Cardiac septum (tissue), 1 donor: ENCODE measurements at regions not wholly inside any gene's neighbourhood (a gene's known extent, or its start where the extent isn't known, plus 50 kb on each side); places are given as distances from the start of the nearest gene placed in this dataset.

Experiments
- DNase-seq: peaks from one replicate; pipeline ENCODE4 v3.0.0-alpha.2; 2020; ENCODE audit warnings: low spot score
- intact Hi-C: fragments of 100-400 bp; cut with DNase I; formaldehyde crosslinking; loops from one replicate; pipeline ENCODE4 v1.14.0; 2022
- donor health status: DM: no; HTN: no; CAD: no.

DNA sequence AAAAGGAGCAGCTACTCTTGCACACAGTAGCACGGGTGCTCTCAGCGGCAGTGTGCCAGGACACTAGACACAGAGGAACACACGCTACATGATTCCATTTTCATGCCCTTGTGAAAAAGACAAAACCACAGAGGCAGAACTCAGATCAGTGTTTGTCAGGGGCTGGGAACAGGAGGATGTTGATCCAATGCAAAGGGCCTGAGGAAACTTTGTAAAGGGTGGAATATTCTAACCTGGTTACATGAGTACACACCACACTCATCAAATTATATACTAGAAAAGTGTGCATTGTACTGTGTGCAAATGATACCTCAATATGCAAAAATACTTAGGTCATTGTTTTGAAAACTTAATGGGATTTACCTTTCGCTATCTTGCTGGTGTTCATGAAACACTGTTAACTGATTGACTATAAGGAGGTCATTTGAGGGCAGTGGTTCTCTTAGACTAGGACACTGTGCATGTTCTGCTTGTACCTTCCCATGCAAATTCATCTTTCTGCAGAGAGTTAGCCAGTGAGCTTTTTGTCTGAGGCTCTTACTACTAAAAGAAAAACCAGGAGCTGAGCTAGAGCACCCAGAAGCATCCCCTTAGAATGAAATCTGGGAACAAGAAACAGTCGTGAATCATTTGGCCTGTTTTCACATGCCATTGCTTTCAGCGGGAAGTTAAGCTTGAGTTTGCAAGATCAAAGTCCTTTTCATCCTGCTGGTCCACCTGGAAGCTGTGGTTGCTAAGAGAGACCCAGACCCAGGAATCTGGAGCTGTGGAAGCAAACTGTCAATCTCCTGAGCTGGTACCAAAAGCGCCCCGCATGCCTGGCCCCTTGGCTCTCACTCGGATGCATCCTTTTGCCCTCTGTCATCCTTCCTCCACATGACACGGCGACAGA, 204.8 kb downstream of the TTLL2 start:
- intact Hi-C loops, result no loop called here
- DNase-seq, result no peak

DNA sequence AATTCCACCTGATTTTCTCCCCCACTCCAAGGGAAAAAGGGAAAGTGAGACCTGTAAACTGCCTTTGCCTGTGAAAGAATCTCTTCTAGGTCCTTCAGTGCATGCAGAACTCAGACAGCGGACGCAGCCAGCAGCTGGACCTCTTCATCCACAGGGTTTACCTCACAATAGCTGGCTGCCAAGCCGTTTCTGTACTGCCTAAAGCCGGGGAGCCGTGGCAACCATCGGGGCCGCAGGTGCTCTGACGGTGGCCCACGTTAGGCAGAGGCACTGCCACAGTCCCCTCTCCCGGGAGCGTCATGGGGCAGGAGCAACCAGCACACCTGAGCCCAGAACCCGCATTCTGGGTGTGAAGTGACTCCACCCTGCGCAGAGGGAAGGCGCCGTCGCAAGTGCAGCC, 206.1 kb downstream of the TTLL2 start:
- intact Hi-C loops, result no loop called here
- no peak for DNase-seq

DNA sequence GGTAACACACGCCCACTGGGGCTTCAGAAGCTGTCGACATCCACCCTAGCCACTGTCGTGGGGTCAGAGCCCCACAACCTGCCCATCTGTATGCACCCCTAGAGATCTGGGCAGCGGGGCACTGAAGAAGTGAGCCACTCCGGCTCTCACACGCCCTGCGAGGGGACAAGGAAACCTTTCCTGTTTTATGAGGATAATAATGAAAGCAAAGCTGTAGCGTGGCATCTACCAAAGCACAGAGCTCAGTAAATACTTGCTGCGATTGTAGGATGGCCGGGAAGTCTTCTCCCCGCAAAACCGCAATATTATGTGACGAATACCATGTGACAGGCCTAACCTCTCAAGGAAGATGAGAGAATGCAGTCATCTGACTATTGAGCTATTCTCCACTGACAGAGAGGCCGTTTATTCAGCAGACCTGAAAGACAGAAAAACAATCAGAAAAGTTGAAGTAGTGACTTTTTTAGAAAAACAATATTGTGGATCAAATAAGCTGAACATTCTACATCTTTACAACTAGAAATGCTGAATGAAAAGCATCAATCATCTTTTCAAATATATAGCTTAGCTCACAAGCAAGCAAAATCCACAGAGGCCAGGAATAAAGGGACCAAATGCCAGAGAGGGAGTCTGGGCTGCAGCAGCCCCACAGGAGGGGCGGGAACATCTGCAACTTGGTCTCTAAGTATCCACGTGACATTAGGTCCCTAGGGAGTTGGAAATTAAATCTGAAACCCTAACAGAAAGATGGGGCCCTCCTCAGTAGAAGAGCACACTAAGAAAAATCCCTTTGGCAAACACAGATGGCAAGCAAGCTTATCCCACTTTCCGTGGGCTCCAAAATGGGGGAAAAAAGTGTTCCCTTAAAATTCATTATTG, 207.8 kb downstream of the TTLL2 start:
- no peak for DNase-seq
- intact Hi-C loops, result no loop called here

DNA sequence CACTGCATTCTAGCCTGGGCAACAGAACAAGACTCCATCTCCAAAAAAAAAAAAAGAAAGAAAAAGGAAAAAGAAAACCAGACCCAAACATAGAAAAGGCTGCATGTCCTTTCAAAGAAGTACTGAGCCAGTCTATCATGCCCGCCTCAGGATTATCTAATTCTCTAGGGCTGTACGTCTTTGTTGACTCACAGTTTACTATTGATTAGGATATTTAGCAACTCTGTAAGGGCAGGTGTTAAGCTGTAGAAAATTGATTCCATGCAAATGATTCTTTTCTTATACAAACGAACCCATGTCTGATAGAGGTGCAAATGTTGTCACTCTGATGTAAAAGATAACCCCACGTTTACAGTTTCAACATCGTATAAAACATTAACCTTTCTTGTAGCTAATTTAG, 209.0 kb downstream of the TTLL2 start:
- DNase-seq, result no peak
- intact Hi-C loops, result no loop called here

DNA sequence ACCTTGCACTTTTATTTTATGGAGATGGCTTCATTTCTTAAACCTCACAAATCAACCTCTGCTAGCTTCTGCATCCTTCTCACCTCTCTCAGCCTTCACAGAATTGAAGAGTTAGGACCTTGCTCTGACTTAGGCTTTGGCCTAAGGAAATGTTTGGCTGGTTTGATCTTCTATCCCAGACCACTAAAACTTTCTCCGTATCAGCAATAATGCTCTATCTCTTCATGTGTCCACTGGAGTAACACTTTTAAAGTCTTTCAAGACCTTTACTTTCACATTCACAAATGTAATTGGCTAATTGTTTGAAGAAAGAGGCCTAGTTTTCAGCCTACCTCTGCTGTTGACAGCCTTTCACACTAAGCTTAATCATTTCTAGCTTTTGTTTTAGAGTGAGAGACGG, 212.9 kb downstream of the TTLL2 start:
- intact Hi-C loops, result no loop called here
- DNase-seq, result no peak

DNA sequence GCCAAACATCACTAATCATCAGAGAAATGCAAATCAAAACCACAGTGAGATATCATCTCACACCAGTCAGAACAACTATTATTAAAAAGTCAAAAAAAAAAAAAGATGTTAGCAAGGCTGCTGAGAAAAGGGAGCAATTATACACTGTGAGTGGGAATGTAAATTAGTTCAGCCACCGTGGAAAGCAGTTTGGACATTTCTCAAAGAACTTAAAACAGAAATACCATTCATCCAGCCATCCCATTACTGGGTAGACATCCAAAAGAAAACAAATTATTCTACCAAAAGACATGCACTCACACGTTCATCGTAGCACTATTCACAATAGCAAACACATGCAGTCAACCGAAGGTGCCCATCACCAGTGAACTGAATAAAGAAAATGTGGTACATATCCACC, 213.9 kb downstream of the TTLL2 start:
- intact Hi-C loops, result no loop called here
- DNase-seq, result no peak

DNA sequence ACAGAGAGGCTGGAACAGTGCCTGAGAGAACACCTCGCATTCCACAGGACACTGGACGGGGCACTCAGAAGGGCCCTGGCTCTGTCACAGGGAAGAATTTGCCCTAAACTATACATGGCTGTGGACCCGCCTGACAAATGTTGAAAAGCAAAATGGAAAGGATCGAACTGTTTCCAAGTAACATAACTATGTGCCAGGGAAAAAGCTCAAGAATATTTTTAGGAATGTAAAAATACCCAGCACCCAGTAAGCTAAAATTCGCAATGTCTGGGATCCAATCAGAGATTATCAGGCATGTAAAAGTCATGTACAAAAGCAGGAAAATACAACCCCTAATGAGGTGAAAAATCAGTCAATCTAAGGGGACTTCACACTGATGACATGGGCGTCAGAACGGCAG, 215.9 kb downstream of the TTLL2 start:
- no peak for DNase-seq
- intact Hi-C loops, result no loop called here

DNA sequence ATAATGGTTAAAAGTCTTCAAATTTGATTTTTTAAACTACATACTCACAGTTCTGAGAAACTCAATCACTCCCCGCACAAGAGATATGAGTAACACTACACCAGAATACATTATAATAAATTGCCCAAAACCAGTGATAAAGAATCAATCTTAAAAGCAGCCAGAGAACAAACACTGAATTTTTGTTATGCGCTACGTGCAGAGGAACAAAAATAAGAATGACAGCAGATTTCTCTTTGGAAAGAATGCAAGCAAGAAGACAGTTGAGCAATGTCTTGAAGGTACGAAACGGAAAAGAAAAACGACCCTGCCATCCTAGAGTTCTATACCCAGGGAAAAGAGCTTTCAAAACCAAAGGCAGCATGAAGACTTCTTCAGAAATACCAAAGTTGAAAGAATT, 216.7 kb downstream of the TTLL2 start:
- intact Hi-C loops, result no loop called here
- no peak for DNase-seq

DNA sequence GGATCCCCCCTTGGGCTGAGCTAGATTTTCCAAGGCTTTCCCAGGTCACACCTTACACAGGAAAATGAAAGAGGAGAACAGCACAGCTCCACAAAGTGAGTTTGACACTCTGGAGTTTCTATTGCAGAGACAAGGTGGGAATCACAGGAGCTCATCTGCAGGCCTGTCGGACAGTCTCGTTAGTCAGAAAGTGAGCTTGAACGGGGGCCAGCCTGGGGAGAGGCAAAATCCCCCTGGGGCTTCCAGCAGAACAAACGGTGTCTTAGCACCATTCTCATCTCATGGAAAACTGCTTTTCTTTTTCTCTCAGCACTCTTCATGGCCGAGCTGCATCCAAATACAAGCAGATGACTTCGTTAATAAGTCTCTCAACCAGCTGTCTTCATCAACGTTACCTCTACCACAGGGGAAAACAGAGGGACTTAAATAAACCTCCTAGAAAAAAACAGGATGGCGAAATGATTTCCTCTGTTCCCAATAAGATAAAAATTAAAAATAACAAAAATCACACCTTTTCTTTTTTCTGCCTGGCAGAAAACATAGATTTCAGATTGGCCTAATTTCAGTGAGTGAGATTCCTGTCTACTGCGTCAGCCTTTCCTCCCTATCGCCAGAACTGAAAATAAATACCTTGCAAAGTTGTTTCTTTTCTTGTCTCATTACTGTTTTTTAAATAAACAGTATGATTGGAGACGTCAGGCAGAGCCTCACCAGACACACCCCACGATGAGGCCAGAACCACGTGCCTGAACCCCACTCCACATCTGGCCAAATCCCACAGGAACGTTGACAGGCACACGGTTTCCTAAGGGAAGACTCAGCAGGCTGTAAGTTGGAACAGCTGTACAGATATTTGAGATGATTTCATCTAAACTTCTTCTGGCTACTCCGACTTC, 219.0 kb downstream of the TTLL2 start:
- intact Hi-C loops, result no loop called here
- no peak for DNase-seq

DNA sequence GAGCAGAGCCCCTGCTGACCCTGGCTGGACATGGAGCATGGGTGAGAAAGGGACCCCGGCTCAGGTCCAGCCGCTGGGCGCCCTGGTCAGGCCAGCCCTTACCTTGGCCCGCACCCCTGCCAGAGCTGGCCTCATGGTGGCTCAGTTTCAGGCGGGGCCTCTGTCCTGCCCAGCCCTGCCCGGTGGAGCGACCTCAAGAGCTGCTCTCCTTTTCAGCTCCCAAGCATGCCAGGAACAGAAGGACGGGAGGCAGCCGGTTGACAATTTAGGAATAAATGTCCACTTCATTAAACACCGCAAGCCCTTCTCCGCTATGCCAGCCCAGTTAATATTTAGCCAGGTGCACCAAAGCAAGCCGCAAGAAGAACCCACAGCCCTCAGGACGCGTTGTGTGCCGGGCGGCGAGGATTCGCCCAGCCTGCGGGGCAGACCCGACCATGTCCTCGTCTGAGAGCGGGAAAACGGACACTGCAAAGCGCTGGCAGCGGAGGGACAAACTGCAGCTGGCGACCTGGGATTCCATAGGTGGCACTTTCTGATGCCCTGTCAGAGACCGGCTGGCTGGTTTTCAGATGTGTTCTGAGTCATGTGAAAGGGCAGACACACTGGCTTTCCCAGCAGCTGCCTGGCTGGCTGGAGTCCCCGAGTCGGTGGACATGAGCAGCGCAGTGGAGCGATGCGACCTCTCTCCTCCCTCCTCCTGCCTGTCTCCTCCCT, 221.9 kb downstream of the TTLL2 start:
- no peak for DNase-seq
- intact Hi-C loops, result no loop called here

DNA sequence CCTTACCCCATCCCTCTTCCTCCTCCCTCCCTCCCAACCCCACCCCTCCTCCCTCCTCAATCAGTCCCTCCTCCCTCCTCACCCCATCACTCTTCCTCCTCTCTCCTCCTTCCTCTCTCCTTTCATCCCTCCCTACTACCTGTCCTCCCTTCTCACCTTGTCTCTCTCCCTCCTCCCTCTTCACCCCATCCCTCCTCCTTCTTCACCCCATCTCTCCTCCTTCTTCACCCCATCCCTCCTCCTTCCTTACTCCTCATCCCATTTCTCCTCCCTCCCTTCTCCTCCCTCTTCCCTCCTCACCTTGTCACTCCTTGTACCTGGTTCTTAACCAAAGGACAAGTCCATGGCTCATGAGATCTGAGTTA, 222.4 kb downstream of the TTLL2 start:
- DNase-seq, result no peak
- intact Hi-C loops, result no loop called here

DNA sequence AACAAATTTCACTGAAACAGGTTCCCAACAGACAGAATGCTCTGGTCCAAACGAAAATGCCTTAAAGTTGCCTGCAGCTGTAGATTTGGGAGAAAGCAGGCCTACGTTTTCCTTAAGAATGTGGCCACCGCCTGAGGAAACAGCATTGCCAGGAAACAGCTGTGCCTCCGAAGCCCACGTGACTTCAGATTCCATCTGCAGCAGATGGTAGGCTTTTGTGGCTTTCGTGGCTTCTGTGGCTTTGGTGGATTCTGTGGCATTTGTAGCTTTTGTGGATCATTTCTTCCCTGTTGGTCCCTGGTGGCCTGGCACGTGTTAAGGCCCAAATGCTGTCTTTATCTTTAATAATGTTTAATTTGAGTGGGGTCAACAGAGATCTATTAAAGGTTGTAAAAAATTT, 222.9 kb downstream of the TTLL2 start:
- no peak for DNase-seq
- intact Hi-C loops, result no loop called here

DNA sequence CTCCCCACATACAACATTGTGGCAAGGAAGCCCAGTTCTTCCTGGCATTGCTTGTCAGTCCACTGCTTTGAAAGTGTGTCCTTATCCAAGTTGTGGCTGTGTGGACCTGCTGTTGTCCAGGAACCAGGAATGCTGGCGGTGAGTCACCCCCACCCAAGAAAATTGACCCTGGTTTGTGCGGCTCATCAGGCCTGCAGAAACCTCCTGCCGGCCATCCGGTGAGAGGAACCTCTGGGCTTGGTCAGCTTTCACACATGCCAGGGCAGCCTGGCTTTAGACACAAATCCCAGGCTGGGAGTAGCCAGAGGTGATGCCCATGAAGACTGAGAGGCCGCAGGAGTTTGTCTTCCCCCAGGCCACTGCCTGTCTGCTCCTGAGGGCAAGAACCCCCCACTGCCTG, 223.6 kb downstream of the TTLL2 start:
- intact Hi-C loops, result no loop called here
- no peak for DNase-seq

DNA sequence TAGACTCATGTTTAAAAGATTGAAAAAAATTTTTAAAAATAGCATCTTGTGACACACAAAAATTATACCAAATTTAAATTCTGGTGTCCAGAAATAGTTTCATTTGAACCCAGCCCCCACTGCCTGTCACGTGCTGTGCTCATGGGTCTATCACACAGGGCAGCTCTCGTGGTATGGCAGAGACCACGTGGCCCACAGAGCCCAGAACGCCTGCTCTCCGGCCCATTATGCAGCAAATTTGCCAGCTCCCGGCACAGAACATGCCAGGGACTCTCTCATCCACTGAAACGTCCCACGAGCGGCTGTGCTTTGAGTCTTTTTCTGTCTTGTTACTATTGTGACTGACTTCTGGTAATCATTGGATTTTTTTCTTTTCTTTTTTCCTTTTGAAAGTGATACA, 224.3 kb downstream of the TTLL2 start:
- DNase-seq, result no peak

DNA sequence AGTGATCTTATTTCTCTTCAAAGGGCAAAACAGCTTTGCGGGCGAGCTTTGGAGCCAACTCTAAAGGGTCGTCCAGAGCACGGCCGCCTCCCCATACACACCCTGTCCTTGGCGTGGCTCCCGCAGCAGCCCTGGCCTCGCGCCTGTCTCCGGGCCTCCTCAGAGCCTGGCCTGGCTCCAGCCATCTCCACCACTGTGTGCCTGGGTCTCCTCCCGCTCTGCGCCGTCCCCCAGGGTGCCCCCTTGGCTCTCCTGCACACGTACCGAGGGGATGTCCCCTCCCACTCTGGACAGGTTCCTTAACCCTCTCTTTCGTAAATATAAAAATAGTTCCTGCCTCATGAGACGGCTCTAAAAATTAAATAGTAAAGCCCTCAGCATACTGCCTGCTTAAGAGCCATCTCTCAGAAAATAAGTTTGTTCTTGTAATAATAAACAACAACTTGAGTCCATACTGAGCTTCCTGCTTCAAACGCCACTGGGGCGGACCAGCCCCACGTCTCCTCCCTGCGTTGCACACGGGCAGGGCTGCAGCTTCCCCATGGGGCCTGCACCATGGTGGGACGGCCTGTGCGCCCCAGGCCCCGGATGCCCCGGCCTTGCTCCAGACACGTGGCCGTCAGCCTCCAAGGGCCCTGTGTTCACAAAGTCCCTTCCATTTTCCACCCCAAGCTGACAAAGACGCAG, 226.2 kb downstream of the TTLL2 start:
- DNase-seq, result peak; percentile 91

More for the DNA sequence above, 224.3 kb downstream of the TTLL2 start:
- intact Hi-C loops, result no loop called here

DNA sequence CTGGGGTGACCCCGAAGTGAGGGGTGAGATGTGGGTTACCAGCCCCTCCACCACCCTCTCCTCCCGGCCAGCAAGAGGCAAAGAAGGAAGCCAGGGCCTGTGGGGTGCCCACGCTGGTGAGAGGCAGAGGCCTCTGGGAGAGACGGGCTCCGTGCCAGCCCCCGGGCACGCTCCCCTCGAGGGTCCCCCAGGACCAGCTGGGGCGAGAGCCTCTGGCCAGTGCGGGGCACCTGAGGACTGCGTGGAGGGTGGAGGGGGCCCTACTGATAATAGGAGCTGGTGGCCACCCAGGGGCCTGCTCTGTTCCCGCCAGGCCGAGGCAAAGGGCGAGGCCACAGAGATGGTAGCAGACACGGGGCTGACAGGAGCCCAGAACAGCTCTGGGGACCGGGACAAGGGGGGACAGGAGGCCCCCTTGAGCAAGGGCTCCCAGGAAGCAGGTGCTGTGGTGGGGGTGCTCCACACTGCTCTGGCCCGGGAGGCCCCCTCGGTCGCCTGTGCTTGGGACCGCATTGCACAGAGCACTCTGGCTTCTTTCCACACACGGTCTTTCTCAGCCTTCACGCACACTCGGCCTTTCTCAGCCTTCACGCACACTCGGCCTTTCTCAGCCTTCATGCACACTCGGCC, 226.9 kb downstream of the TTLL2 start:
- intact Hi-C loops, result no loop called here
- DNase-seq, result no peak

More for the DNA sequence above, 226.2 kb downstream of the TTLL2 start:
- intact Hi-C loops, result no loop called here

DNA sequence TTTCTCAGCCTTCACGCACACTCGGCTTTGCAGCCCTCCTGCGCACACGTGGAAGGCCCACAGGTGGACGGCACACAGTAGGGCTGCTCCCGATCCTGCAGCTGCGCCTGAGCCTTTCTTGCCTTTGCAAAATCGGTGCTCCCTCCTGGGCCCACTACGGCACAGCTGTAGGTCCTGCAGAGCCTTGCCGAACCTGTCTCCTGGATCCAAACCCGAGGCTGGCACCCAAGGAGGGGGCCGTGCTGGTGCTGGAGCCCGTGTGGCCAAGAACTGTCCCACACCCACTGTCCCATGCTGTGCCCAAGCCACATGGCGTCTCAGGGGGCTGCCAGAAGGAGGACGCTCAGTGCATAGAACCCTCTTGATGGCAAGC, 227.4 kb downstream of the TTLL2 start:
- intact Hi-C loops, result no loop called here
- no peak for DNase-seq

DNA sequence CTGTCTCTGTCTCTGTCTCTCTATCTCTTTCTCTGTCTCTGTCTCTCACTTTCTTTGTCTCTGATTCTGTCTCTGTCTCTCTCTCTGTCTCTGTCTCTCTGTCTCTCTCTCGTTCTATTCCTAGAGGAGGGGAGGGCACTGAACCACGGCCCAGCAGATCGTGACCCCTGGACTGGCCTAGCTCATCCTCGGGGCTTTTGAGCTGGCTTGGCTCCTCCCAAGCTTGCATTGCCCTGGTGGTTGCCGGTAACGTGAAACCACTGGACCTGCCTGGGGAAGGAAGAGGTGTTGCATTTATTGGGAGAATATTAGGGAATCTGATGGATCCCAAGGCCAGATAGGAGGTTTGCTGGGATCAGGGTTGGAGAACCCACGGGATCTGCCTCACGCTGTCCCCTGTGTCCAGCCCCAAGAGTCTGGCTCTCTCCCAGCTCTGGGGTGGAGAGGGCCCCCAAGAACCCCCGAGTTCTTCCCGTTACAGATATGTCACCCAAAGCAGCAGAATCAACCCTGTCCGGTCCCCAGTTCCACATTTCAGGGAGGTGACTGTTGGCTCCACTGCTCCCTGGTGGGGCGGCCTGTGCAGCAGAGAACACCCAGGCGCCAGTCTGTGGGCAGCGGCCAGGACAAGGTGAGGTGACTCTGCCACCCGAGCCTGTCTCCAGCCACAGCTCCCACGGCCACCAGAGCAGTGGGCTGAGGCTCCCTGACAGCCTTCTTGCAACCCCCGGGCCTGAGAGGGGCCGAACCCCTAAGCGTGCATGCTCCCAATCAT, 228.3 kb downstream of the TTLL2 start:
- no peak for DNase-seq
- intact Hi-C loops, result no loop called here
